Parathyroid adenoma (tissue), 2 donors: ENCODE measurements at regions not wholly inside any gene's neighbourhood (a gene's known extent, or its start where the extent isn't known, plus 50 kb on each side); places are given as distances from the start of the nearest gene placed in this dataset.

ENCODE experiments used
- H2AFZ ChIP-seq: fragments of 300-600 bp; sonication (generic); one replicate; pipeline ENCODE4 v1.7.0; 2017; ENCODE audit warnings: antibody characterized with exemption, mild to moderate bottlenecking
- H3K27ac ChIP-seq: fragments of 300-600 bp; sonication (generic); one replicate; pipeline ENCODE4 v1.7.0; 2017
- H3K27me3 ChIP-seq: fragments of 300-600 bp; sonication (generic); one replicate; pipeline ENCODE4 v1.7.0; 2017; ENCODE audit warnings: low read length; ENCODE audit not compliant: control insufficient read depth, insufficient read depth
- H3K36me3 ChIP-seq: fragments of 300-600 bp; sonication (generic); one replicate; pipeline ENCODE4 v1.7.0; 2017; ENCODE audit warnings: low read length; ENCODE audit not compliant: control insufficient read depth, insufficient read depth
- H3K4me1 ChIP-seq: fragments of 300-600 bp; sonication (generic); one replicate; pipeline ENCODE4 v1.7.0; 2017; ENCODE audit warnings: control low read depth
- H3K4me2 ChIP-seq: fragments of 300-600 bp; sonication (generic); one replicate; pipeline ENCODE4 v1.7.0; 2017; ENCODE audit warnings: low read length
- H3K4me3 ChIP-seq: fragments of 300-600 bp; sonication (generic); one replicate; pipeline ENCODE4 v1.7.0; 2017; ENCODE audit warnings: low read depth, low read length
- H3K79me2 ChIP-seq: fragments of 300-600 bp; sonication (generic); one replicate; pipeline ENCODE4 v1.7.0; 2017; ENCODE audit warnings: control low read depth
- H3K9ac ChIP-seq: fragments of 300-600 bp; sonication (generic); one replicate; pipeline ENCODE4 v1.7.0; 2017; ENCODE audit warnings: mild to moderate bottlenecking
- H3K9me3 ChIP-seq: fragments of 300-600 bp; sonication (generic); one replicate; pipeline ENCODE4 v1.7.0; 2017; ENCODE audit warnings: low read length; ENCODE audit not compliant: control insufficient read depth
- TF ChIP-seq, protein P1 (sequence below): fragments of 300-600 bp; sonication (generic); IDR thresholded peaks from one replicate; pipeline ENCODE4 v1.7.0; 2017; ENCODE audit warnings: antibody characterized with exemption, mild to moderate bottlenecking
- donor health status: primary hyperparathyroidism.

- Histone ChIP-seq H3K9me3 (no peaks in the 10 kb centered on the region), H3K79me2 (no peaks in the 10 kb centered on the region), H3K4me3 (no peak overlapping the region), H2AFZ (no peak overlapping the region), H3K4me1 (peaks cover 5% of the 10 kb centered on the region), H3K27ac (no peak overlapping the region), H3K4me2 (no peak overlapping the region), H3K27me3 (no peaks in the 10 kb centered on the region), H3K9ac (no peak overlapping the region), H3K36me3 (no peaks in the 10 kb centered on the region)
- TF ChIP-seq, protein P1, sequence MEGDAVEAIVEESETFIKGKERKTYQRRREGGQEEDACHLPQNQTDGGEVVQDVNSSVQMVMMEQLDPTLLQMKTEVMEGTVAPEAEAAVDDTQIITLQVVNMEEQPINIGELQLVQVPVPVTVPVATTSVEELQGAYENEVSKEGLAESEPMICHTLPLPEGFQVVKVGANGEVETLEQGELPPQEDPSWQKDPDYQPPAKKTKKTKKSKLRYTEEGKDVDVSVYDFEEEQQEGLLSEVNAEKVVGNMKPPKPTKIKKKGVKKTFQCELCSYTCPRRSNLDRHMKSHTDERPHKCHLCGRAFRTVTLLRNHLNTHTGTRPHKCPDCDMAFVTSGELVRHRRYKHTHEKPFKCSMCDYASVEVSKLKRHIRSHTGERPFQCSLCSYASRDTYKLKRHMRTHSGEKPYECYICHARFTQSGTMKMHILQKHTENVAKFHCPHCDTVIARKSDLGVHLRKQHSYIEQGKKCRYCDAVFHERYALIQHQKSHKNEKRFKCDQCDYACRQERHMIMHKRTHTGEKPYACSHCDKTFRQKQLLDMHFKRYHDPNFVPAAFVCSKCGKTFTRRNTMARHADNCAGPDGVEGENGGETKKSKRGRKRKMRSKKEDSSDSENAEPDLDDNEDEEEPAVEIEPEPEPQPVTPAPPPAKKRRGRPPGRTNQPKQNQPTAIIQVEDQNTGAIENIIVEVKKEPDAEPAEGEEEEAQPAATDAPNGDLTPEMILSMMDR = no peak
These were observed 50.6 kb upstream of the GGTLC1 start for GRCh38 chr20:24039196-24039595.
